H4 (cell line): ENCODE measurements at regions not wholly inside any gene's neighbourhood (a gene's known extent, or its start where the extent isn't known, plus 50 kb on each side); places are given as distances from the start of the nearest gene placed in this dataset.
"Not testable (repeated sequence)": the region's sequence is repeated elsewhere in the genome, so short reads cannot be mapped to it uniquely, and the experiment has no call there.

Experiments
- DNase-seq: peaks from one replicate; pipeline ENCODE4 v3.0.0-alpha.2; 2015; ENCODE audit warnings: low spot score

- peak; percentile 50 for DNase-seq
Measured at GRCh38 chr9:73219985-73220626, 68.4 kb downstream of the ANXA1 start.

GRCh38 chr9:73223594-73223993 lies 71.9 kb downstream of the ANXA1 start:
- DNase-seq = no peak

- no peak for DNase-seq
Measured at GRCh38 chr9:73229543-73229942, 77.9 kb downstream of the ANXA1 start.

DNA sequence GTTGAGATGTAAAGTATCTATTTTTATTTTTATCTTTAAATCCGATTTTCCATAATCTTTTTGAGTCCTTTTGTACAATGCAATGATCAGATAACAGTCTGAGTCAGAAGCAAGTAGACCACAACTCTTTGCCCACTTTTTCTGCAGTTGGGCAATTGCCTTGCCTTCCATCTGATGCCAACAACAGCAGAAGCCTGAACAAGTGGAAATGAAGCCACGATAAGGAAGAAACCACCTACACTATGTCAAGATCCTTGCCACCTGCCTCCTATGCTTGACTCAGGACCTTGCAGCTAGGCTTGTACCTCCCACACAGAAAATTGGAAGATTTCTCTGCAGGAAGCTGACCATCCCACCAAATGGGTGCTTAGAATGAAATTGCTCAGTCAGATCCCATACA lies 78.6 kb downstream of the ANXA1 start:
- peak; percentile 7 for DNase-seq

DNA sequence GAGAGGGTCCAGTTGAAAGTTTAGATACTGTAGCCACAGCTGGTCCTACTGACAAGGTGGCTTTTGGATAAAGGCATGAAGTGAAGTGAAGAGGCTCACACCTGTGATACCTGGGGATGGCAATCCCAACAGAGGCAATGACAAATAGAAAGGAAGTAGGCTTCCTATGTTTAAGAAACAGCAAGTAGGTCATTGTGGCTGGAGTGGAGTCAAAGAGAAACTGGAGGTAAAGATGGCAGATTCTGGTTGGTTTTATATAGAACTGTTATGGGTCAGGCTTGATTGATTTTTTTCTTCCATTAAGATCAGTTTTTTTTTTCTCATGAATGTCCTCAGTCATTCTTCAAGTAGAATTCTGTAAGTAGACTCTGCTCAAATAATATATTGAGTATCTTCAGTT lies 79.5 kb downstream of the ANXA1 start:
- DNase-seq = no peak

DNA sequence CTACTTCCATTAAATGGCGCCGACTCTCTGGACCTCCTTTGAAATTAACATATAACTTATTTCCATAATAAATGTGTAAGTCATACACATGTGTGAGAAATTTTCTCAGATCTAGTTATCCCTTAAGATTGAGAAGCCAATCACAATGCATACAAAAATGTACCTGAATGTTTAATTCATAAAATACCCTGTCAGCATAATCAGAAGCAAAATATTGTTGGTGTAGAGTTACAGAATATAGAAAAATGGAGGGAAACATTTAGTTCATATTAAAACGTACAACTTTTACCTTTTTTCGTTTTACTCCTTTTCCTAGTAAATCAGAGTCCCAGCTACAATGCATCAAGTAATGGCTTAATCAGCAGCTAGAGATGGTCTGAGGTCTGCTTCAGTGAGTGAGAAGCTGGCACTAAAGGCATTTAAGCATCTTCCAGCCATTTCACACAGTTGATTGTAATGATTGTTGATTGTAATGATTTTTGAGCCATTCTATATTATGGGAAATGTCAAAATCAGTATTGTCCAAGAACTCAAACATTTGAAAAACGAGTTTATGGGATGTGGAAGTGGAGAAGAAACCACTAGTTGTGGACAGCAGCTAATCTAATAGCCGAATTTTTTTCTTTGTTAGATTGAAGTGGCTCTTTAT lies 81.8 kb downstream of the ANXA1 start:
- no peak for DNase-seq

DNA sequence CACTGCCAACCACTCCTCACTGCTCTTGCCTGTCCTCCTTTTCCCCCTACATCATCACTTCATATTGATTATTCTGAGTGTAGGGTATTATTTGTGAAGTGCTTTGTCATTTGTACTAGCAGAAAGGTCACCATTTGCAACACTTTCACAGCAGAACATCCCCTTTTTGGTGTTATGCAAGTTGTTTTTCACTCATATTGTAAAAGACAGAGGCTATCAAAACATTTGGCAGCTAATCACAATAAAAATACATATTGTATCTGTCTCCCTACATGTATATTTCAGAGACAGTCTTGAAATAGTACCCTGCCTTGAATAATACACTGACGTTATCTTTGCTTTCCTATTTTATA lies 82.3 kb downstream of the ANXA1 start:
- DNase-seq = no peak

- no peak for DNase-seq
Measured at GRCh38 chr9:73237140-73237539, 85.5 kb downstream of the ANXA1 start.

DNA sequence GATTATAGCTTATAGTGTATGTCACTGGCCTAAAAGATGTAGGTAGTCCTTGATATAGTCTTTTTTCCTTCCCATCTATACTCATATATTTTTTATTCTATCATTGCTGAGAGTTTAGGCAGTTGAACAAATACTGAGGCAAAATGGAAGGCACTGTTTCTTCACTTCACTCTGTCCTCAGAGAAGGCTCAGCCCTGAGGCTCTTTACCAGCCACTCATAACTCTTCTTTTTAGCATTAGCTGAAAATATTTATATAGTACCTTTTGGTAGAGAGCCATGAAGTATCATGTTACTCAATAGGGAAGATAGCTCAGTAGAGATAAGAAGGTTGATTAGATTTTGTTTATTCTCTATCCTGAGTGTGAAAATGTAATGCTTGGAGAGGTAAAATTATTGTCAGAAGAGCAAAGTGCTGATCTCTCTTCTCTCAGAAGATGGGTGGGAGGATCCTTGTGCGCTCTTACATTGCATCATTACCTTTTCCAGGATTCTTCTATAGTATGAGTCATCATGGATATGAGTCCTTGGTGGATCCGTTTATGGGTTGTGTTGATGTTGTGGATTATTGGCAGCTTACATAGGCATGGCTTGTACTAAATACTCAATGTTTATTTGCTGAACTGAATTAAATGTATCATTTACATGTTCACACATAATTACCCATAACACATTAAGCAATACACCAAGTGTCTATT lies 88.1 kb downstream of the ANXA1 start:
- DNase-seq = peak; percentile 28

- no peak for DNase-seq
Measured at GRCh38 chr9:73243078-73243477, 91.4 kb downstream of the ANXA1 start.

DNA sequence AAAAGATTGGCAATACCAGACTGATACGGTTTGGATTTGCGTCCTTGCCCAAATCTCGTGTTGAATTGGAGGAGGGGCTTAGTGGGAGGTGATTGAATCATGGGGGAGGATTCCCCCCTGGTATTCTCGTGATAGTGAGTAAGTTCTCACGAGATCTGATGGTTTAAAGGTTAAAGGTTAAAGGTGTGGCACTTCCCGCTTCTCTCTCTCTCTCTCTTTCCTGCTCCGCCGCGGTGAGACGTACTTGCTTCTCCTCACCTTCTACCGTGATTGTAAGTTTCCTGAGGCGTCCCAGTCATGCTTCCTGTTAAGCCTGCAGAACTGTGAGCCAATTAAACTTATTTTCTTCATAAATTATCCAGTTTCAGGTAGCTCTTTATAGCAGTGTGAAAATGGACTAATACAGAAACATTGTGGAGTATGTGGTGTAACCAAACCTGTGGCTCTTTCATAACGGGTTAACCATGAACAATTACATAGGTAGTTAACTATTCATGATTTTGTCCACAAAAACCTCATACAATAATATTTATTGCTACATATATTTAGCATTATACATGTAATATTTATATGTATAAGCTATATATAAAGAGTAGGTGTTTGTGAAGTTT lies 107.5 kb downstream of the ANXA1 start:
- DNase-seq = no peak

DNA sequence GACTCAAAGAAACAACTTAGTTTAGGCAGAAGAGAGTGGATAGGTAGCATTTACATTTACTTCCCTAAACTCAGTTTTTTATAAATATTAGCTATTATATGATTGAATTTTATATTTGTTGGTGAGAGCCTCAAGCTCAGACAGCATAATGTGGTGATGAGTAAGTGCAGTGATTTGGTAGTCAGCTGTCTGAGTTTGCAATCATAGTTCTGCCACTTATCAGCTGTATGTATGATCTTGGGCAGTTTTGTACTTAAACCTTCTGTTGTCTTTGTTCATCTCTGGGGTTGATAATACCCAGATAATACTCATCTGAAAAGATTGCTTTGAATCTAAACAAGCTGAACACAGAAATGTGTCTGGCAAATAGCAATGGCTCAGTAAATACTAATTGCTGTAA lies 108.8 kb downstream of the ANXA1 start:
- DNase-seq = no peak

DNA sequence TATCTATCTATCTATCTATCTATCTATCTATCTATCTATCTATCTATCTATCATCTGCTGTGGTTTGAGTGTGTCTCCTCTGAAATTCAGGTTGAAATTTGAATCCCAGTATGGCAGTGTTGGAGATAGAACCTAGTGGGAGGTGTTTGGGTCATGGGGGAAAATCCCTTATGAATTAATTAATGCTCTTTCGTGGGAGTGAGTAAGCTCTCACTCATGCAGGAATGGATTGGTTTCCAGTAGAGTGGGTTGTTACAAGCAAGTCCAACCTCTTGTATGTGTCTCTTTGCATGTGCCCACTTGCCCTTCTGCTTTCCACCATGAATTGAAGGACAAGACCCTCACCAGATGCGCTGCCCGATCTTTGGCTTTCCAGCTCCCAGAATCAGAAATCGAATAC lies 113.0 kb downstream of the ANXA1 start:
- DNase-seq = no peak

DNA sequence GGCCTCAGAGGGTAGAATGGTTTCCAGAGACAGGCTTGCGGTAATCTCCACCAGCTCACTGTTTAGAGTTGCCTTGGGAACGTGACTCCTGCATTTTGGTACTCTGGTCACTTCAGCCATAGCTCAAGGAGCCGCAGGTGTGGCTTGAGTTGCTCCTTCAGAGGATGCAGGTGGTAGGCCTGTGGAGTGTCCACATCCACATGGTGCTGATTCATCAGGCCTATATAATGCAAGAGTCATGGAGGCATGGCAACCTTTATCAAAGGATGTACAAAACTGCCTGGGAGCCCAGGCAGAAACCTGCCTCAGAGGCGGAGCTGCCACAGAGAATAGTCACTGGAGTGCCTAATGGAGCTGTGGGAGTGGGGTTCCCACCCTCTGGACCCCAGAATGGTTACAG lies 114.2 kb downstream of the ANXA1 start:
- DNase-seq = no peak

DNA sequence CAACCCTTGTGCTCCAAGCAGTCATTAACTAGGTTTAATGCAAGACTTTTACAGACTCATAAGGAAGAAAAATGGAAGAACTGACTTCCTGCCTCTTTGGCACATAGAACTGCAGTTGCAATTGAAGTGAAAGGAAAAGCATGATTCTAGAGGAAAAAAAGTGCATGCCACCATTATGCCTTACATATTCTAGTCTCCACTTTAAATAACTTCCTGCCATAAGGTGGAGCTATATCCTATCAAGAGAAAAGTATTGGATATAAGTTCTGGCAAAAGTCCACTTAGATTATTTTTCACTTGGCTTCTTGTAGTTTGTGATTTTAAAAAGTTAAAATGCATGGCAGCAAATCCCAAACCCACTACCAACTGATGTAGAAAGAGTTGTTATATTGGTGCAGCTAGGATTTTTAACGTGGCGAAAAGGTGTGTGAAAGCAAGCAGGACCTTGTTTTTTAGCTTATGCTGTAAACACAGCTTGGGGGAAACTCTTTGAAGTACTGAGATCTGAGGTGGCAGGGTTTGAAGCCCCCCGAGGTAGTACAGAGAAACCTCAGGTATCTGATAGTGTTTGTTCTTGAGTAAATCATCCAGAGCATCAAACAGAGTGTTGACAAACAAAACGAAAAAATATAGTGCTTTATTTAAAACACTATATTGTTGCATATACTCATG lies 117.9 kb downstream of the ANXA1 start:
- peak; percentile 64 for DNase-seq

DNA sequence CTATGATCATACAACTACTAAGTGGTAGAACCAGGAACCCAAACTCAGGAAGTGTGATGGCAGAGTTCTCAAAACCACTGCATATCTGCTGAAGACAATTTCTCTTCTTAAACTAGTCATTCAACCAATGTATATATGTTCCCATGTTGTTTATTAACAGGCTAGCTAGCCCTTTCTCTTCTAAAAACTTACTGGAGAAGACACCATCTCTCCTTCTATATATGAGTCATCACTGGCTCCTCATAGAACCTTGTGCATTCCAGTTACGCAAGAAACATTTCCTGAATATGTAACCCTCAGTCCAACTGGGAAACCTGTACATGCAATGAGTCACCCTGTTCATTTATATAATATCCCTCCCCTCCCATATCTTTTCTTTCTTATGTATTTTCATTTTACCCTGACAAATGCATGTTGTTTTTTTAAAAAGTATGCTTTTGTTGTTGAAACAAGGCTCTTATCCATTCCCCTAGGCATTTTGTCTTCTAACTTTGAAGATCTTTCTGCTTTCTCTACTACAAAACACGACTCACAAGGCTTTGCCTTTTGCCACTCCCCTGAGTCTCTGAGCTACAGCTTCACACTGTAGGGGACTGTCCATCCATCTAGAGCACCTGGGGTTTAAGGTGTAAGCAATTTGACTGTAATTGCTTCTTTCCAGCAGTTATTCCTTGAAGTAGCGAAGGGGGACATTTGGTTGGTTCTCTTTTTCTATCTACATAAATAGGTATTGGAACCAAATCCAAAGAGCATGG lies 119.5 kb downstream of the ANXA1 start:
- peak; percentile 91 for DNase-seq

GRCh38 chr9:73280113-73280512 lies 128.4 kb downstream of the ANXA1 start:
- DNase-seq = no peak

DNA sequence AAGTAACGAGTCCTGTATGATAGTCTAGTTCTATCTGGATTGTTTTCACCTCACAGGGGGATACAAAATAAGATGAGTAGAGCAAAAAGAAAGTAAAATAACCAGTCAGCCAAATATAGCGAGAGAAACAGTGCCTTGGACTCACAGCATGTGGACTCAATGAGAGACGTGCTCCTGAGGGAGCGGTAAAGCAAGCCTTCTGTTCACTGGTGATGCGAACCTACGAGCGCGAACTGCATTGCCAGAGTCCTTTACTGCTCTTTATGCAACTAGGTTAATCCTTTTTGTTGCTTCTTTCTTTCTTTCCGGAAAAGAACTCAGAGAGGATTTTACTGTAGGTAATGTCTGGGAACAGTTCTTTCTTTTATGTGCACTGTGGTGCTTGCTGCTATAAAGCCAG lies 132.7 kb downstream of the ANXA1 start:
- no peak for DNase-seq

DNA sequence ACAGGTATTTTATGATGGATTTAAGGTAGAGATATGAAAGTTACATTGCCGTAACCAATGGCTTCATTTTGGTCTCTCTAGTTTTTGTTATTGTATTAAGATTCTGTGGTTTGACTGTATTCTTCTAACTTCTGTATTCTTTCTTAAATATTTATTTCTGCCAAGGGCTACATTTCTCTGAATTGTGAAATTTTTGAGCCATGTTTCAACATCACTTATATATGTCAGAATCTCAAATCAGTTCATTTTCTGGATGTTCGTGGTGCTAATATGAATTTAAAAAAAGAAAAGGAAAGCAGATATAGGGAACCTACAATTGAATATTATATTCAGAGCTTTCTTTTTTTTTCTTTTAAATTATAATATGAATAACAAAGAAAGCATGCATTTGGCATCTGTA lies 142.7 kb downstream of the ANXA1 start:
- no peak for DNase-seq

DNA sequence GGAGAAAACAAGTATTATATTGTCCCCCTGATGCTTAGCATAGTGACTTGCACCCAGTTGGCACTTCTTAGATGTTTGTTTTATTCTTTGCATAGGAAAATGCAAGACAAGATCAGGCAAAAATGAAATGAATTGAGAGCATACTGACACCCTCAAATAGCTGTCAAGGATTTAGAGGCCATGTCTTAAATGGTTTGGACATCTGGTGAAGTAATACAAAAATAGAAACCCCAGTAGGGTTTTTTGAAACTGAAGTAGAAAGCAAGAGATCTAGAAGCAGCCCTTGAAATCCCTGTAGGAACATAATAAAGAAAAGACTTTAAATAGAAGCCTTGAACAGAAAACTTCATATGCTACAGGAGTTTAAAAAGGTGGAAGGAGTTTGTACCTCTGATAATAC lies 174.3 kb downstream of the ANXA1 start:
- no peak for DNase-seq

DNA sequence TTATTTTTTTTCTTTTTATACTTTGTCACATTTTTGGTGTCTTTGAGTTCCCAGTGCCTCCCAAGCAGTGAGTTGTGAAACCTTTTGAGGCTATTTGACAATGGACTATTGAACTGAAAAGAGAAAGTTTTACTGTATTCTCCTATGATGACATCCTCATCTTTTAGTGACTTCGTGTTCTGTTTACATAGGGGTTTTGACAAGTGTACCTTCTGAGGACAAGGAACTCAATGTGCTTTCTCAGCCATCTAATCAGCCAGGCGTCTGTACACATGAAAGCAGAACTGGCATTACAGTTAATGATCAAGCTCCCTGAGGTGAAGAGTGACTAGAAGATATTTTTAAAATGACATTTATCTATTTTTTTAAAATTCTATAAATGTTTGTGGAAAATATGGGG lies 175.5 kb downstream of the ANXA1 start:
- DNase-seq = no peak

DNA sequence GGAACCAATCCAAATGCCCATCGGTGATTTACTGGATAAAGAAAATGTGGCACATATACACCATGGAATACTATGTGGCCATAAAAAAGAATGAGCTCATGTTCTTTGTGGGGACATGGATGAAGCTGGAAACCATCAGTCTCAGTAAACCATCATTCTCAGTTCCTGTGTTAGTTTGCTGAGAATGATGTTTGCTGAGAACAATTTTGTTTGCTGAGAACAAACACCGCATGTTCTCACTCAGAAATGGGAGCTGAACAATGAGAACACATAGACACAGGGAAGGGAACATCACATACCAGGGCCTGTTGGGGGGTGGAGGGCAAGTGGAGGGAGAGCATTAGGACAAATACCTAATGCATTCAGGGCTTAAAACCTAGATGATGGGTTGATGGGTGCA lies 185.5 kb downstream of the ANXA1 start:
- DNase-seq = not testable (repeated sequence)
